Gastrocnemius medialis (tissue), 4 donors: ENCODE measurements at regions not wholly inside any gene's neighbourhood (a gene's known extent, or its start where the extent isn't known, plus 50 kb on each side); places are given as distances from the start of the nearest gene placed in this dataset.

ENCODE experiments used
- CTCF ChIP-seq, 5 experiments: fragments of 450-650 bp in 3 of 5; fragments of 200-600 bp in 2 of 5; sonication (generic) in 2 of 5; IDR thresholded peaks in 4 of 5; conservative IDR thresholded peaks in 1 of 5; 1 replicate in 4 of 5; 2 replicates in 1 of 5; pipeline ENCODE4 v1.5.1; 2016 to 2019; ENCODE audit warnings: antibody characterized with exemption in 5 of 5, mild to moderate bottlenecking in 3 of 5, moderate library complexity in 3 of 5
- POLR2A ChIP-seq, 2 donors: fragments of 450-650 bp; IDR thresholded peaks; one replicate each; pipeline ENCODE4 v1.6.1; 2017; ENCODE audit warnings: antibody characterized with exemption in 2 of 2, mild to moderate bottlenecking in 2 of 2, moderate library complexity in 2 of 2

GRCh38 chr16:50440991-50441390 is 72.2 kb upstream of the BRD7 start:
- no peak for TF ChIP-seq POLR2A (IDR thresholded peaks at IDR 0.05)
- no peak for TF ChIP-seq CTCF (IDR thresholded peaks at IDR 0.05 in 4 of 5, conservative IDR thresholded peaks at IDR 0.05 in 1 of 5)
